KMS-11 (cell line): ENCODE measurements at regions not wholly inside any gene's neighbourhood (a gene's known extent, or its start where the extent isn't known, plus 50 kb on each side); places are given as distances from the start of the nearest gene placed in this dataset.

Experiments
- H2AFZ ChIP-seq: fragments of 200-600 bp; sonication (generic); 2 replicates; pipeline ENCODE4 v1.6.1; 2016; ENCODE audit warnings: antibody characterized with exemption, mixed run types, low read depth
- H3K27ac ChIP-seq: fragments of 200-600 bp; sonication (generic); 2 replicates; pipeline ENCODE4 v1.6.1; 2016; ENCODE audit warnings: mild to moderate bottlenecking, mixed run types
- H3K27me3 ChIP-seq: fragments of 200-600 bp; sonication (generic); 2 replicates; pipeline ENCODE4 v1.6.1; 2017; ENCODE audit warnings: mild to moderate bottlenecking, low read depth, mixed run types, moderate library complexity; ENCODE audit not compliant: insufficient read depth
- H3K36me3 ChIP-seq: fragments of 200-600 bp; sonication (generic); 2 replicates; pipeline ENCODE4 v1.6.1; 2017; ENCODE audit warnings: mild to moderate bottlenecking, mixed run types; ENCODE audit not compliant: insufficient read depth
- H3K4me1 ChIP-seq: fragments of 200-600 bp; sonication (generic); 2 replicates; pipeline ENCODE4 v1.6.1; 2016; ENCODE audit warnings: mild to moderate bottlenecking, low read depth, mixed run types; ENCODE audit not compliant: poor library complexity, severe bottlenecking
- H3K4me2 ChIP-seq: fragments of 200-600 bp; sonication (generic); 2 replicates; pipeline ENCODE4 v1.7.0; 2016; ENCODE audit warnings: mild to moderate bottlenecking, mixed run types
- H3K4me3 ChIP-seq: fragments of 200-600 bp; sonication (generic); IDR thresholded peaks from 2 replicates; pipeline ENCODE4 v1.6.1; 2017; ENCODE audit warnings: low read depth, low read length, mixed read lengths; ENCODE audit not compliant: insufficient read depth
- H3K79me2 ChIP-seq: fragments of 200-600 bp; sonication (generic); 2 replicates; pipeline ENCODE4 v1.6.1; 2016; ENCODE audit warnings: low read depth, mixed run types; ENCODE audit not compliant: insufficient read depth
- H3K9ac ChIP-seq: fragments of 200-600 bp; sonication (generic); 2 replicates; pipeline ENCODE4 v1.6.1; 2016; ENCODE audit warnings: mild to moderate bottlenecking, mixed run types
- H4K20me1 ChIP-seq: fragments of 200-600 bp; sonication (generic); 2 replicates; pipeline ENCODE4 v1.6.1; 2016; ENCODE audit warnings: mild to moderate bottlenecking, mixed run types; ENCODE audit not compliant: insufficient read depth
- TF ChIP-seq, protein P1 (sequence below): fragments of 200-600 bp; sonication (generic); conservative IDR thresholded peaks from 2 replicates; pipeline ENCODE4 v1.6.1; 2017; ENCODE audit warnings: low read depth, mild to moderate bottlenecking, antibody characterized with exemption, low read length, moderate library complexity, mixed read lengths

DNA sequence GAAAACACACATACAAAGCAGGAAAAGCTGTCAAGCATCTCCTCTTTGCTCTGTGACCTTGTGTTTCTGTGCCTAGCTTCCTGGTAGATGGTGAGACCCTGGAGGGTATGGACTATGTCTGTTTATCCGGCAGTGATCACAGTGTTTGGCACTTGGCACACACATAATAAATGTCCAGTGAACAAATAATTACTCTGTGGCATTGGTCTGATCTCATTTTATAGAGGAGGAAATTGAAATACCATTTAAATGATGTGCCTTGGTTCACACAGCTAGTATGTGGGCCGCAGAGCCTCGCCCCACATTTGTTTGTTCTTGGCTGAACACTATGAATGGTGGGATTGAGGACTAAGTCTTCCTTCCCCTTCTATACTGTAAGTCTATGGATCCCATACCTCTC, 104.7 kb upstream of the SPON1 start:
- TF ChIP-seq, protein P1, sequence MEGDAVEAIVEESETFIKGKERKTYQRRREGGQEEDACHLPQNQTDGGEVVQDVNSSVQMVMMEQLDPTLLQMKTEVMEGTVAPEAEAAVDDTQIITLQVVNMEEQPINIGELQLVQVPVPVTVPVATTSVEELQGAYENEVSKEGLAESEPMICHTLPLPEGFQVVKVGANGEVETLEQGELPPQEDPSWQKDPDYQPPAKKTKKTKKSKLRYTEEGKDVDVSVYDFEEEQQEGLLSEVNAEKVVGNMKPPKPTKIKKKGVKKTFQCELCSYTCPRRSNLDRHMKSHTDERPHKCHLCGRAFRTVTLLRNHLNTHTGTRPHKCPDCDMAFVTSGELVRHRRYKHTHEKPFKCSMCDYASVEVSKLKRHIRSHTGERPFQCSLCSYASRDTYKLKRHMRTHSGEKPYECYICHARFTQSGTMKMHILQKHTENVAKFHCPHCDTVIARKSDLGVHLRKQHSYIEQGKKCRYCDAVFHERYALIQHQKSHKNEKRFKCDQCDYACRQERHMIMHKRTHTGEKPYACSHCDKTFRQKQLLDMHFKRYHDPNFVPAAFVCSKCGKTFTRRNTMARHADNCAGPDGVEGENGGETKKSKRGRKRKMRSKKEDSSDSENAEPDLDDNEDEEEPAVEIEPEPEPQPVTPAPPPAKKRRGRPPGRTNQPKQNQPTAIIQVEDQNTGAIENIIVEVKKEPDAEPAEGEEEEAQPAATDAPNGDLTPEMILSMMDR, result no peak
- no peak overlapping the region for H3K27ac ChIP-seq
- H4K20me1 ChIP-seq, result no peaks in the 10 kb centered on the region
- H3K4me3 ChIP-seq, result no peak overlapping the region
- no peaks in the 10 kb centered on the region for H3K36me3 ChIP-seq
- no peaks in the 10 kb centered on the region for H3K4me1 ChIP-seq
- H3K27me3 ChIP-seq, result no peaks in the 10 kb centered on the region
- H3K79me2 ChIP-seq, result no peaks in the 10 kb centered on the region
- H3K9ac ChIP-seq, result no peak overlapping the region
- no peak overlapping the region for H2AFZ ChIP-seq
- no peak overlapping the region for H3K4me2 ChIP-seq

DNA sequence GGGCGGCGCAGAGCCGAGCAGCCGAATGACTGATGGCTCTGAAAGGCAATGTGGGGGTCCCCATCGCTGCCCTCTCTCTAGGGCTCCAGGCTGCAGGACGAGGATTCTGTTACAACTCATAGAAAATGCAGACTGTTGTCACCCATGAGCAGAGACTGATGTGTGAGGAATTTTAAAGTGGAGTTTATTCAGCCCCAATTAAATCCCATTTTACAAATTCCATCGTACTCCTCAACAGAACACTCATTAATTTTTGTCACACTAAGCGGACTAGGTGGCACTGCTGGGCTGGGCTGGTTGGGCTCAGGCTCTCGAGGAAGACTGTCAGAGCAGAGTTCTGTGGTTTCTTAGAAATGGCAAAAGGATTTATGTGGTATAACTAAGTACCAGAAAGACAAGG, 102.6 kb upstream of the SPON1 start:
- H2AFZ ChIP-seq, result no peak overlapping the region
- TF ChIP-seq, protein P1, result no peak
- no peaks in the 10 kb centered on the region for H3K4me1 ChIP-seq

DNA sequence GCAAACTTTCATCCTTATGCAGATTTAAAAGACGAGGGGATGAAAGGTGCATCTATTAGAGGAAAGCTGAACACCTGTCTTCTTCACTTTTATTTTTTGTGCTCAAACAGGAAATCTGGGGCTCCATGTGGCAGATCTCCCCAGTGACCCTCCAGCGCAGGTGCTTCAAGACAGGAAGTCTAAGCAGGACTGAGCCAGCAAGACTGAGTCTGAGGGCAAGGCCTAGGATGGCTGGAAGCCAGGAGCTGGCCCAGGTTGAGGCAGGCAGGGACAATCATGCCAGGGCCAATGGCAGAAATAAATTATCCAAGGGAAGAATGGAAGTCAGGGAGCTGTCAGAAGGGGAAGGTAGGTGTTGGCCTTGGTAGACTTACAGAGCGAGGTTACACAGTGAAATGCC, 101.1 kb upstream of the SPON1 start:
- Histone ChIP-seq H3K4me2 (no peak overlapping the region), H3K9ac (no peak overlapping the region), H3K4me1 (no peaks in the 10 kb centered on the region), H4K20me1 (no peaks in the 10 kb centered on the region), H3K27ac (no peak overlapping the region), H2AFZ (no peak overlapping the region), H3K4me3 (no peak overlapping the region), H3K36me3 (no peaks in the 10 kb centered on the region), H3K79me2 (no peaks in the 10 kb centered on the region), H3K27me3 (no peaks in the 10 kb centered on the region)
- TF ChIP-seq, protein P1, result no peak

More for the DNA sequence above, 102.6 kb upstream of the SPON1 start:
- Histone ChIP-seq H3K9ac (no peak overlapping the region), H3K27ac (no peak overlapping the region), H3K79me2 (no peaks in the 10 kb centered on the region), H4K20me1 (no peaks in the 10 kb centered on the region), H3K4me3 (no peak overlapping the region), H3K4me2 (no peak overlapping the region), H3K27me3 (no peaks in the 10 kb centered on the region), H3K36me3 (no peaks in the 10 kb centered on the region)

DNA sequence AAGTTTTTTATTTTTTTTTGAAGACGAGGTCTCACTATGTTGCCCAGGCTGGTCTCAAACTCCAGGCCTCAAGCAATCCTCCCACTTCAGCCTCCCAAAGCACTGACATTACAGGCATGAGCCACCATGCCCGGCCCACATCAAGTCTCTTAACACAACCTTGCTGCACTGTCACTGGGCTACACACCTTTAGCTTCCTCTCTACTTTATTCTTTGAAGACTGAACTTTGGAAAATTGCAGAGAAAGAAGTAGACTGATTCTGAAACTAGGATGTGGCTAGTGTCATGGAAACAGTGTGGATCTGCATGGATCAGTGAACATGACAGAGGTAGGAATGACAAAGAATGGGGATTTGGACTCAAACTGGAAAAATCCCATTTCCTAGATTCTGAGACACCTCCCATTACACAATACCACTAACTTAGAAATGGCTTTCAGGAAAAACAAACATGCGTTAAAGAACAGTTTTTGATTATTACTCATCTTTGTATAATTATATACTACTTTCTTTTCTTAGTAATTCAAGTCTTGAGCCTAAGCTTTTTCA, 99.6 kb upstream of the SPON1 start:
- H3K36me3 ChIP-seq, result no peaks in the 10 kb centered on the region
- no peaks in the 10 kb centered on the region for H3K4me1 ChIP-seq
- H3K79me2 ChIP-seq, result no peaks in the 10 kb centered on the region
- no peak overlapping the region for H2AFZ ChIP-seq
- no peaks in the 10 kb centered on the region for H3K27me3 ChIP-seq
- H3K4me2 ChIP-seq, result no peak overlapping the region
- H3K9ac ChIP-seq, result no peak overlapping the region
- H3K4me3 ChIP-seq, result no peak overlapping the region
- TF ChIP-seq, protein P1, result no peak
- no peaks in the 10 kb centered on the region for H4K20me1 ChIP-seq
- no peak overlapping the region for H3K27ac ChIP-seq
